ENCODE measurements at regions not wholly inside any gene's neighbourhood (a gene's known extent, or its start where the extent isn't known, plus 50 kb on each side); places are given as distances from the start of the nearest gene placed in this dataset.
"Not testable (repeated sequence)": the region's sequence is repeated elsewhere in the genome, so short reads cannot be mapped to it uniquely, and the experiment has no call there.

GRCh38 chr9:124084087-124084486, 72.5 kb downstream of the LHX2 start:
- no peak for DNase-seq (ENCODE audit: low read depth)

- DNase-seq (ENCODE audit: low read depth), result no peak
Measured at GRCh38 chr9:124087226-124087625, 75.7 kb downstream of the LHX2 start.

GRCh38 chr9:124088476-124088837, 76.9 kb downstream of the LHX2 start:
- DNase-seq (ENCODE audit: low read depth), result no peak

GRCh38 chr9:124089631-124090488, 78.3 kb downstream of the LHX2 start:
- DNase-seq (ENCODE audit: low read depth), result not testable (repeated sequence)

GRCh38 chr9:124098141-124098905, 86.8 kb downstream of the LHX2 start:
- DNase-seq (ENCODE audit: low read depth), result no peak

GRCh38 chr9:124099860-124100259, 88.3 kb downstream of the LHX2 start:
- no peak for DNase-seq (ENCODE audit: low read depth)

GRCh38 chr9:124101215-124101968, 89.8 kb downstream of the LHX2 start:
- no peak for DNase-seq (ENCODE audit: low read depth)

- no peak for DNase-seq (ENCODE audit: low read depth)
Measured at GRCh38 chr9:124101969-124102345, 90.4 kb downstream of the LHX2 start.

- DNase-seq (ENCODE audit: low read depth), result no peak
Measured at GRCh38 chr9:124102363-124102762, 90.8 kb downstream of the LHX2 start.

GRCh38 chr9:124105266-124105665, 93.7 kb downstream of the LHX2 start:
- DNase-seq (ENCODE audit: low read depth), result no peak

GRCh38 chr9:124108216-124108615, 96.6 kb downstream of the LHX2 start:
- DNase-seq (ENCODE audit: low read depth), result no peak

GRCh38 chr9:124110307-124110915, 98.8 kb downstream of the LHX2 start:
- peak; percentile 71 for DNase-seq (ENCODE audit: low read depth)

GRCh38 chr9:124116683-124117363, 105.3 kb downstream of the LHX2 start:
- no peak for DNase-seq (ENCODE audit: low read depth)

- DNase-seq (ENCODE audit: low read depth), result no peak
Measured at GRCh38 chr9:124118894-124119293, 107.3 kb downstream of the LHX2 start.

GRCh38 chr9:124120272-124120671, 108.7 kb downstream of the LHX2 start:
- DNase-seq (ENCODE audit: low read depth), result no peak

- DNase-seq (ENCODE audit: low read depth), result no peak
Measured at GRCh38 chr9:124121725-124122124, 110.2 kb downstream of the LHX2 start.

- DNase-seq (ENCODE audit: low read depth), result no peak
Measured at GRCh38 chr9:124122321-124122720, 110.8 kb downstream of the LHX2 start.

- DNase-seq (ENCODE audit: low read depth), result no peak
Measured at GRCh38 chr9:124122813-124123462, 111.4 kb downstream of the LHX2 start.

GRCh38 chr9:124123621-124124020, 112.1 kb downstream of the LHX2 start:
- DNase-seq (ENCODE audit: low read depth), result not testable (repeated sequence)

GRCh38 chr9:124124729-124125650, 113.4 kb downstream of the LHX2 start:
- no peak for DNase-seq (ENCODE audit: low read depth)

All from amniotic epithelial cell (primary cell).